CD4-positive, alpha-beta T cell (primary cell): ENCODE measurements at regions not wholly inside any gene's neighbourhood (a gene's known extent, or its start where the extent isn't known, plus 50 kb on each side); places are given as distances from the start of the nearest gene placed in this dataset.
A peak's percentile ranks its signal among the peaks of the same experiment; 100 is the strongest.

Source experiments
- ATAC-seq: fragments of 200-7000 bp; cut with Tn5 transposase; one replicate; pipeline ENCODE4 v1.10.0; 2022; ENCODE audit warnings: mild to moderate bottlenecking; ENCODE audit not compliant: poor library complexity
- CTCF ChIA-PET: fragments of 350-600 bp; sonication (Branson Sonifier 250); formaldehyde crosslinking; loops from one replicate; lab custom pipeline; 2021; ENCODE audit warnings: antibody characterized with exemption, inconsistent platforms; lab: Charles Lee
- POLR2A ChIA-PET: fragments of 350-600 bp; sonication (Branson Sonifier 250); formaldehyde crosslinking; loops from one replicate; lab custom pipeline; 2021; ENCODE audit warnings: antibody characterized with exemption, inconsistent platforms; lab: Charles Lee
- DNase-seq, 14 experiments: peaks; one replicate each; pipeline ENCODE4 v3.0.0-alpha.2; 2013 to 2020; ENCODE audit warnings: mixed read lengths in 2 of 14
- H3K27ac ChIP-seq, 2 donors: one replicate each; pipeline versions ENCODE4 v1.5.1 to v1.7.0; 2013; ENCODE audit warnings: low read length in 2 of 2, low read depth in 1 of 2, mild to moderate bottlenecking in 1 of 2
- H3K27me3 ChIP-seq, 2 experiments: 1 replicate in 1 of 2; 2 replicates in 1 of 2; pipeline versions ENCODE4 v1.6.1 to v1.7.0; 2013; ENCODE audit warnings: low read length in 2 of 2, control low read depth in 1 of 2, mild to moderate bottlenecking in 1 of 2, moderate library complexity in 1 of 2; ENCODE audit not compliant: insufficient read depth in 2 of 2, control insufficient read depth in 1 of 2
- H3K36me3 ChIP-seq: one replicate; pipeline ENCODE4 v1.6.1; 2013; ENCODE audit warnings: low read length, control low read depth; ENCODE audit not compliant: insufficient read depth
- H3K4me1 ChIP-seq: one replicate; pipeline ENCODE4 v1.6.1; 2013; ENCODE audit warnings: low read length, control low read depth; ENCODE audit not compliant: insufficient read depth
- H3K4me3 ChIP-seq: one replicate; pipeline ENCODE4 v1.5.1; 2013; ENCODE audit warnings: mild to moderate bottlenecking, low read length, moderate library complexity
- H3K9me3 ChIP-seq, 2 experiments: 1 replicate in 1 of 2; 2 replicates in 1 of 2; pipeline versions ENCODE4 v1.6.1 to v1.7.0; 2013; ENCODE audit warnings: low read length in 2 of 2, mild to moderate bottlenecking in 2 of 2, control low read depth in 1 of 2, moderate library complexity in 1 of 2; ENCODE audit not compliant: control insufficient read depth in 1 of 2, insufficient read depth in 1 of 2
- H3K27ac Mint-ChIP-seq: one replicate; pipeline ENCODE4 v1.8.0; 2020; ENCODE audit warnings: mixed read lengths
- H3K27me3 Mint-ChIP-seq: one replicate; pipeline ENCODE4 v1.8.0; 2021; ENCODE audit warnings: mixed read lengths
- H3K36me3 Mint-ChIP-seq: one replicate; pipeline ENCODE4 v1.8.0; 2021; ENCODE audit warnings: low read depth, mixed read lengths
- H3K4me1 Mint-ChIP-seq: one replicate; pipeline ENCODE4 v1.8.0; 2021; ENCODE audit warnings: low read depth, mixed read lengths
- H3K4me3 Mint-ChIP-seq: one replicate; pipeline ENCODE4 v1.8.0; 2020; ENCODE audit warnings: mild to moderate bottlenecking, mixed read lengths
- H3K9me3 Mint-ChIP-seq: one replicate; pipeline ENCODE4 v1.8.0; 2020; ENCODE audit warnings: mixed read lengths
- CTCF ChIP-seq: fragments of 200-600 bp; IDR thresholded peaks from one replicate; pipeline ENCODE4 v1.8.0; 2022; ENCODE audit warnings: antibody characterized with exemption, mild to moderate bottlenecking
- intact Hi-C, 2 experiments: fragments of 100-400 bp; cut with DNase I in 1 of 2; cut with micrococcal nuclease in 1 of 2; formaldehyde crosslinking; loops; one replicate each; pipeline versions ENCODE4 v1.15.1 to v1.9.0; 2023 to 2025; cut with DNase I, micrococcal nuclease

DNA sequence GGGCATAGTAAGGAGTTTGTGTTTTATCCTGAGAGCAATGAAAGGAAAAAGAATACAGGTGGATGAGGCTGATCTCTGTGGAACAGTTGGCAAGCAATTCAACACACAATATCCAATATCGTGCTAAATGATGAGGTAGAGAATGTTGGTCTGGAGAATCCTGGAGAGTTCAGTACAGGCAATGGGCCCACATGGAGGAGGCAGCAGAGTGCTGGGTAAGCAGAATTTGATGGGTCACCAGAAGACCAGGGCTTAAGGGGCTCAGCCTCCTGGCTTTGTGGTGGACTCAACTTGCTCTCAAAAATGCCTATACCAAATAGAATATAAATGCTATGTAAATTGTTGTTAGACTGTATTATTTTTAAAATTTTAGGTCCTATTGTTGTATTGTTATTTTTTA, 271.5 kb upstream of the JARID2 start:
- no peaks in the 10 kb centered on the region for H3K27me3 Mint-ChIP-seq
- Histone ChIP-seq H3K9me3 (no peaks in the 10 kb centered on the region), H3K36me3 (no peaks in the 10 kb centered on the region), H3K4me3 (no peak overlapping the region), H3K27ac (no peak overlapping the region), H3K27me3 (no peaks in the 10 kb centered on the region), H3K4me1 (no peaks in the 10 kb centered on the region)
- no peak overlapping the region for H3K4me3 Mint-ChIP-seq
- H3K4me1 Mint-ChIP-seq = no peaks in the 10 kb centered on the region
- intact Hi-C loops = no loop called here
- no peaks in the 10 kb centered on the region for H3K36me3 Mint-ChIP-seq
- ChIA-PET CTCF (no interaction called here), POLR2A (no interaction called here)
- H3K27ac Mint-ChIP-seq = no peak overlapping the region
- DNase-seq = no peak
- no peak for ATAC-seq
- no peaks in the 10 kb centered on the region for H3K9me3 Mint-ChIP-seq
- no peak for TF ChIP-seq CTCF

- H3K27ac Mint-ChIP-seq = no peak overlapping the region
- no peaks in the 10 kb centered on the region for H3K9me3 Mint-ChIP-seq
- H3K27me3 Mint-ChIP-seq = no peaks in the 10 kb centered on the region
- no peaks in the 10 kb centered on the region for H3K36me3 ChIP-seq
- H3K4me1 Mint-ChIP-seq = no peaks in the 10 kb centered on the region
- no peak for TF ChIP-seq CTCF
- H3K27ac ChIP-seq = no peak overlapping the region
- no peak overlapping the region for H3K4me3 Mint-ChIP-seq
- no peaks in the 10 kb centered on the region for H3K36me3 Mint-ChIP-seq
- H3K9me3 ChIP-seq = no peaks in the 10 kb centered on the region
- intact Hi-C loops = no loop called here
- POLR2A ChIA-PET = no interaction called here
- no peaks in the 10 kb centered on the region for H3K4me1 ChIP-seq
- DNase-seq = no peak
- H3K4me3 ChIP-seq = no peak overlapping the region
- no peak for ATAC-seq
- H3K27me3 ChIP-seq = no peaks in the 10 kb centered on the region
- CTCF ChIA-PET = interaction anchor here (0.6 to 0.7 kb wide), 2 partner anchors 19 to 182 kb away, joined by 3 to 6 read pairs; no protein-coding TSS in a partner anchor
These were observed 270.9 kb upstream of the JARID2 start for GRCh38 chr6:14974792-14975470.

- Histone ChIP-seq H3K9me3 (no peaks in the 10 kb centered on the region), H3K4me1 (no peaks in the 10 kb centered on the region), H3K36me3 (no peaks in the 10 kb centered on the region), H3K4me3 (no peak overlapping the region), H3K27ac (no peak overlapping the region), H3K27me3 (no peaks in the 10 kb centered on the region)
- H3K4me1 Mint-ChIP-seq = no peaks in the 10 kb centered on the region
- no peak for TF ChIP-seq CTCF
- no peaks in the 10 kb centered on the region for H3K27me3 Mint-ChIP-seq
- H3K36me3 Mint-ChIP-seq = no peaks in the 10 kb centered on the region
- POLR2A ChIA-PET = no interaction called here
- DNase-seq = peak in 2 of 14 experiments; percentile 31 to 40
- H3K4me3 Mint-ChIP-seq = no peak overlapping the region
- no peaks in the 10 kb centered on the region for H3K9me3 Mint-ChIP-seq
- no peak overlapping the region for H3K27ac Mint-ChIP-seq
- intact Hi-C loops = no loop called here
- CTCF ChIA-PET = interaction anchor here (0.6 to 0.7 kb wide), 2 partner anchors 19 to 181 kb away, joined by 3 to 6 read pairs; no protein-coding TSS in a partner anchor
- no peak for ATAC-seq
These were observed 270.4 kb upstream of the JARID2 start for GRCh38 chr6:14975471-14975817.
